ENCODE measurements at regions not wholly inside any gene's neighbourhood (a gene's known extent, or its start where the extent isn't known, plus 50 kb on each side); places are given as distances from the start of the nearest gene placed in this dataset.

GRCh38 chr7:51606601-51607154 is 290.1 kb upstream of the COBL start:
- TF ChIP-seq, protein P1, sequence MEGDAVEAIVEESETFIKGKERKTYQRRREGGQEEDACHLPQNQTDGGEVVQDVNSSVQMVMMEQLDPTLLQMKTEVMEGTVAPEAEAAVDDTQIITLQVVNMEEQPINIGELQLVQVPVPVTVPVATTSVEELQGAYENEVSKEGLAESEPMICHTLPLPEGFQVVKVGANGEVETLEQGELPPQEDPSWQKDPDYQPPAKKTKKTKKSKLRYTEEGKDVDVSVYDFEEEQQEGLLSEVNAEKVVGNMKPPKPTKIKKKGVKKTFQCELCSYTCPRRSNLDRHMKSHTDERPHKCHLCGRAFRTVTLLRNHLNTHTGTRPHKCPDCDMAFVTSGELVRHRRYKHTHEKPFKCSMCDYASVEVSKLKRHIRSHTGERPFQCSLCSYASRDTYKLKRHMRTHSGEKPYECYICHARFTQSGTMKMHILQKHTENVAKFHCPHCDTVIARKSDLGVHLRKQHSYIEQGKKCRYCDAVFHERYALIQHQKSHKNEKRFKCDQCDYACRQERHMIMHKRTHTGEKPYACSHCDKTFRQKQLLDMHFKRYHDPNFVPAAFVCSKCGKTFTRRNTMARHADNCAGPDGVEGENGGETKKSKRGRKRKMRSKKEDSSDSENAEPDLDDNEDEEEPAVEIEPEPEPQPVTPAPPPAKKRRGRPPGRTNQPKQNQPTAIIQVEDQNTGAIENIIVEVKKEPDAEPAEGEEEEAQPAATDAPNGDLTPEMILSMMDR (IDR thresholded peaks at IDR 0.05) = no peak
- TF ChIP-seq POLR2A (IDR thresholded peaks at IDR 0.05) = no peak

All from body of pancreas (tissue), 4 donors.